Parathyroid adenoma (tissue), 2 donors: ENCODE measurements at regions not wholly inside any gene's neighbourhood (a gene's known extent, or its start where the extent isn't known, plus 50 kb on each side); places are given as distances from the start of the nearest gene placed in this dataset.

Experiments
- H2AFZ ChIP-seq: fragments of 300-600 bp; sonication (generic); one replicate; pipeline ENCODE4 v1.7.0; 2017; ENCODE audit warnings: antibody characterized with exemption, mild to moderate bottlenecking
- H3K27ac ChIP-seq: fragments of 300-600 bp; sonication (generic); one replicate; pipeline ENCODE4 v1.7.0; 2017
- H3K27me3 ChIP-seq: fragments of 300-600 bp; sonication (generic); one replicate; pipeline ENCODE4 v1.7.0; 2017; ENCODE audit warnings: low read length; ENCODE audit not compliant: control insufficient read depth, insufficient read depth
- H3K36me3 ChIP-seq: fragments of 300-600 bp; sonication (generic); one replicate; pipeline ENCODE4 v1.7.0; 2017; ENCODE audit warnings: low read length; ENCODE audit not compliant: control insufficient read depth, insufficient read depth
- H3K4me1 ChIP-seq: fragments of 300-600 bp; sonication (generic); one replicate; pipeline ENCODE4 v1.7.0; 2017; ENCODE audit warnings: control low read depth
- H3K4me2 ChIP-seq: fragments of 300-600 bp; sonication (generic); one replicate; pipeline ENCODE4 v1.7.0; 2017; ENCODE audit warnings: low read length
- H3K4me3 ChIP-seq: fragments of 300-600 bp; sonication (generic); one replicate; pipeline ENCODE4 v1.7.0; 2017; ENCODE audit warnings: low read depth, low read length
- H3K79me2 ChIP-seq: fragments of 300-600 bp; sonication (generic); one replicate; pipeline ENCODE4 v1.7.0; 2017; ENCODE audit warnings: control low read depth
- H3K9ac ChIP-seq: fragments of 300-600 bp; sonication (generic); one replicate; pipeline ENCODE4 v1.7.0; 2017; ENCODE audit warnings: mild to moderate bottlenecking
- H3K9me3 ChIP-seq: fragments of 300-600 bp; sonication (generic); one replicate; pipeline ENCODE4 v1.7.0; 2017; ENCODE audit warnings: low read length; ENCODE audit not compliant: control insufficient read depth
- CTCF ChIP-seq: fragments of 300-600 bp; sonication (generic); IDR thresholded peaks from one replicate; pipeline ENCODE4 v1.7.0; 2017; ENCODE audit warnings: antibody characterized with exemption, mild to moderate bottlenecking
- donor health status: primary hyperparathyroidism.

- H3K9ac ChIP-seq: peak overlapping the region; percentile 37
- H3K9me3 ChIP-seq: no peaks in the 10 kb centered on the region
- no peak for TF ChIP-seq CTCF
- no peaks in the 10 kb centered on the region for H3K27me3 ChIP-seq
- peak overlapping the region; percentile 81 for H3K4me2 ChIP-seq
- no peaks in the 10 kb centered on the region for H3K36me3 ChIP-seq
- H2AFZ ChIP-seq: peak overlapping the region; percentile 71
- peak overlapping the region; percentile 64 for H3K4me3 ChIP-seq
- H3K79me2 ChIP-seq: no peaks in the 10 kb centered on the region
- peak overlapping the region; percentile 76 for H3K27ac ChIP-seq
- H3K4me1 ChIP-seq: peaks cover 13% of the 10 kb centered on the region
Measured at GRCh38 chr4:71187404-71188155, 151.2 kb upstream of the SLC4A4 start.

- peak overlapping the region; percentile 64 for H3K4me3 ChIP-seq
- peak overlapping the region; percentile 81 for H3K4me2 ChIP-seq
- H3K9me3 ChIP-seq: no peaks in the 10 kb centered on the region
- no peak overlapping the region for H3K9ac ChIP-seq
- TF ChIP-seq CTCF: no peak
- peak overlapping the region; percentile 76 for H3K27ac ChIP-seq
- H3K36me3 ChIP-seq: no peaks in the 10 kb centered on the region
- peaks cover 13% of the 10 kb centered on the region for H3K4me1 ChIP-seq
- no peaks in the 10 kb centered on the region for H3K79me2 ChIP-seq
- no peaks in the 10 kb centered on the region for H3K27me3 ChIP-seq
- peak overlapping the region; percentile 71 for H2AFZ ChIP-seq
Measured at GRCh38 chr4:71188156-71188640, 150.6 kb upstream of the SLC4A4 start.

GRCh38 chr4:71188951-71189350 lies 149.9 kb upstream of the SLC4A4 start:
- Histone ChIP-seq H3K9me3 (no peaks in the 10 kb centered on the region), H3K27me3 (no peaks in the 10 kb centered on the region), H3K4me1 (peaks cover 13% of the 10 kb centered on the region), H2AFZ (no peak overlapping the region), H3K79me2 (no peaks in the 10 kb centered on the region), H3K36me3 (no peaks in the 10 kb centered on the region), H3K4me2 (peak overlapping the region; percentile 81), H3K9ac (no peak overlapping the region), H3K27ac (peak overlapping the region; percentile 76), H3K4me3 (peak overlapping the region; percentile 64)
- no peak for TF ChIP-seq CTCF

- H3K9me3 ChIP-seq: no peaks in the 10 kb centered on the region
- H3K4me2 ChIP-seq: peak overlapping the region; percentile 81
- H2AFZ ChIP-seq: peak overlapping the region; percentile 53
- H3K4me1 ChIP-seq: peaks cover 13% of the 10 kb centered on the region
- no peak for TF ChIP-seq CTCF
- H3K27me3 ChIP-seq: no peaks in the 10 kb centered on the region
- H3K9ac ChIP-seq: no peak overlapping the region
- H3K27ac ChIP-seq: peak overlapping the region; percentile 76
- no peaks in the 10 kb centered on the region for H3K79me2 ChIP-seq
- no peaks in the 10 kb centered on the region for H3K36me3 ChIP-seq
- H3K4me3 ChIP-seq: no peak overlapping the region
Measured at GRCh38 chr4:71189471-71189870, 149.3 kb upstream of the SLC4A4 start.

- no peak overlapping the region for H3K4me2 ChIP-seq
- H3K4me3 ChIP-seq: no peak overlapping the region
- peaks cover 4% of the 10 kb centered on the region for H3K79me2 ChIP-seq
- TF ChIP-seq CTCF: no peak
- no peak overlapping the region for H3K27ac ChIP-seq
- no peaks in the 10 kb centered on the region for H3K36me3 ChIP-seq
- H2AFZ ChIP-seq: no peak overlapping the region
- H3K27me3 ChIP-seq: no peaks in the 10 kb centered on the region
- H3K9ac ChIP-seq: no peak overlapping the region
- H3K9me3 ChIP-seq: no peaks in the 10 kb centered on the region
- peaks cover 11% of the 10 kb centered on the region for H3K4me1 ChIP-seq
Measured at GRCh38 chr4:71194454-71194853, 144.4 kb upstream of the SLC4A4 start.
